COR-L47 (cell line): ENCODE measurements at regions not wholly inside any gene's neighbourhood (a gene's known extent, or its start where the extent isn't known, plus 50 kb on each side); places are given as distances from the start of the nearest gene placed in this dataset.
"Not testable (repeated sequence)": the region's sequence is repeated elsewhere in the genome, so short reads cannot be mapped to it uniquely, and the experiment has no call there.

Experiments used
- DNase-seq: peaks from one replicate; lab custom pipeline; 2025; lab: John Stamatoyannopoulos, UW

GRCh38 chr1:59212706-59213105 lies 84.2 kb upstream of the FGGY start:
- DNase-seq, result no peak

GRCh38 chr1:59214248-59215208 lies 82.4 kb upstream of the FGGY start:
- no peak for DNase-seq

GRCh38 chr1:59215766-59216291 lies 81.1 kb upstream of the FGGY start:
- no peak for DNase-seq

- DNase-seq, result not testable (repeated sequence)
Observed at GRCh38 chr1:59217439-59217838, 79.5 kb upstream of the FGGY start.

- no peak for DNase-seq
Observed at GRCh38 chr1:59218521-59219236, 78.2 kb upstream of the FGGY start.

GRCh38 chr1:59219916-59220315 lies 77.0 kb upstream of the FGGY start:
- no peak for DNase-seq

GRCh38 chr1:59220356-59220755 lies 76.5 kb upstream of the FGGY start:
- DNase-seq, result no peak

- DNase-seq, result no peak
Observed at GRCh38 chr1:59223198-59223597, 73.7 kb upstream of the FGGY start.

- no peak for DNase-seq
Observed at GRCh38 chr1:59223989-59224634, 72.8 kb upstream of the FGGY start.

- DNase-seq, result no peak
Observed at GRCh38 chr1:59225594-59226316, 71.1 kb upstream of the FGGY start.

GRCh38 chr1:59229138-59229537 lies 67.8 kb upstream of the FGGY start:
- no peak for DNase-seq

- DNase-seq, result no peak
Observed at GRCh38 chr1:59230622-59231021, 66.3 kb upstream of the FGGY start.

GRCh38 chr1:59232216-59232615 lies 64.7 kb upstream of the FGGY start:
- DNase-seq, result peak; percentile 73

- DNase-seq, result no peak
Observed at GRCh38 chr1:59233444-59233843, 63.5 kb upstream of the FGGY start.

- DNase-seq, result no peak
Observed at GRCh38 chr1:59236721-59237545, 60.0 kb upstream of the FGGY start.

GRCh38 chr1:59237900-59238299 lies 59.0 kb upstream of the FGGY start:
- DNase-seq, result no peak

GRCh38 chr1:59238333-59238934 lies 58.5 kb upstream of the FGGY start:
- DNase-seq, result peak; percentile 12

GRCh38 chr1:59238993-59239392 lies 57.9 kb upstream of the FGGY start:
- DNase-seq, result peak; percentile 15

GRCh38 chr1:59241909-59242308 lies 55.0 kb upstream of the FGGY start:
- DNase-seq, result no peak

GRCh38 chr1:59242370-59242769 lies 54.5 kb upstream of the FGGY start:
- DNase-seq, result no peak
